GM18498 (cell line): ENCODE measurements at regions not wholly inside any gene's neighbourhood (a gene's known extent, or its start where the extent isn't known, plus 50 kb on each side); places are given as distances from the start of the nearest gene placed in this dataset.
"Not testable (repeated sequence)": the region's sequence is repeated elsewhere in the genome, so short reads cannot be mapped to it uniquely, and the experiment has no call there.

Source experiments
- ATAC-seq: cut with Tn5 transposase; IDR thresholded peaks from one replicate; pipeline ENCODE4 v1.9.1; 2021; ENCODE audit warnings: mild to moderate bottlenecking, moderate library complexity; ENCODE audit not compliant: unreplicated experiment

DNA sequence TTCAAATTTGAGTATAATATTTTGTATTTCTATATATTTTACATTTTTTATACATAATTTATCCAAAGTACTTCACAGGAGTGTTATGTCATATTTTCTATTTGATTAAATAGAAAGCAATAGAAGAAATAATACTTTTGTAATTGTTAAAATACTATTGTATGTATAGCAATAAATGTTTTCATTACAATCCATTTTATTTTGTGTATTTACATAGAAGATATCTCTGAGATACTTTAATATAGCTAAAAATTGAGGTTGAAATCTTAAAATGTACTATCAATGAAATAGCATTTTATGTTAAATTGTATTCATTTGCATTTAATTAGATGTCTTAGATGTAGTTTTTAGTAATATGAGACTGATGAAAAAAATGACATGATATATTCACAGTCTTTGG, 1109.6 kb upstream of the MIR17HG start:
- no peak for ATAC-seq

DNA sequence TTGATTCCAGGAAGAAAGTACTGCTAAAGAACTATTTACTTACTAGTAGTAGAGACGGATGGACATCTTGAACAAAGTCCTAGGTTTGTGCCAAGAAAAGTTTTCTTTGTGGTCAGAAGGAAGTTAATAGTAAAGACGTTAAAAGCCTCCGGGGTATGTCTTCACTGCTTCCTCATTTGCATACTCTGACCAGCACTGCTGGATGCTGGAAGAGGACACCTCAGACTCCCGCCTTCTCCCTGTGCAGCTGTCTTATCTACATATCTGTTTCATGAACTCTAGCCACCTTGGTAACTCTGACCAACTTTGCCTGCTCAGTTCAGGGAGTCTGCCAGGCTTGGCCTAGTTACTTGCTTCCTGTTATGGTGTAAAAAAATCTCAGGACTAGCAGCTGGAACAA, 1109.1 kb upstream of the MIR17HG start:
- no peak for ATAC-seq

DNA sequence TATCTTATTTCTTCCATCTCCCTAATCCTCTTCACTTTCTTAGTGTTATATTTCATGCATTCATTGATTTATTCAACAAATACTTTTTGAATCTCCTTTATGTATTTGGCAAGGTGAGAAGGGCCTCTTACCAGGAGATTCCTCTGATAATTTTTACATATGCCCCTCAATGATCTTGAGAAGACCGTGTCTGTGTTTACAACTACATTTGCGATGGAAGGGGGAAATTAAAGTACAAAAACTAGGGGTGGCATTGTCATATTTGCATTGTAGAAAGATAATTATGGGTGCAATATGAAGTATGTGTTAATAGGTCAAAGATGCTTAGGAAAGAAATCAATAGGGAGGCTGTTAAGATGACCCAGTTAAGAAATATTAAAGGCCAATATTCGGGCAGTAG, 1108.4 kb upstream of the MIR17HG start:
- ATAC-seq, result no peak

DNA sequence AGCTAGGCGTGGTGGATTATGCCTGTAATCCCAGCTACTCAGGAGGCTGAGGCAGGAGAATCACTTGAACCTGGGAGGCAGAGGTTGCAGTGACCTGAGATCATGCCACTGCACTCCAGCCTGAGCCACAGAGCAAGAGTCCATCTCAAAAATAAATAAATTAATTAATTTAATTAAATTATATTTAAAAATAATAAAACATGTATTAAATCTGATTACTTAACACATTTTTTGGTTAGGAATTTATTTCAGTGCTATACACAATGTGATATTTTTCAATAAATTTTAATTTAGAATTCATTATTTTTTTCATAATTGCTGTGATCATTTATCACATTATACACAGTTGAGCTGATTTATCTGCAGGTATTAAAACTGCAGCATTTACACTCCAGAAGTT, 1101.5 kb upstream of the MIR17HG start:
- ATAC-seq, result no peak

DNA sequence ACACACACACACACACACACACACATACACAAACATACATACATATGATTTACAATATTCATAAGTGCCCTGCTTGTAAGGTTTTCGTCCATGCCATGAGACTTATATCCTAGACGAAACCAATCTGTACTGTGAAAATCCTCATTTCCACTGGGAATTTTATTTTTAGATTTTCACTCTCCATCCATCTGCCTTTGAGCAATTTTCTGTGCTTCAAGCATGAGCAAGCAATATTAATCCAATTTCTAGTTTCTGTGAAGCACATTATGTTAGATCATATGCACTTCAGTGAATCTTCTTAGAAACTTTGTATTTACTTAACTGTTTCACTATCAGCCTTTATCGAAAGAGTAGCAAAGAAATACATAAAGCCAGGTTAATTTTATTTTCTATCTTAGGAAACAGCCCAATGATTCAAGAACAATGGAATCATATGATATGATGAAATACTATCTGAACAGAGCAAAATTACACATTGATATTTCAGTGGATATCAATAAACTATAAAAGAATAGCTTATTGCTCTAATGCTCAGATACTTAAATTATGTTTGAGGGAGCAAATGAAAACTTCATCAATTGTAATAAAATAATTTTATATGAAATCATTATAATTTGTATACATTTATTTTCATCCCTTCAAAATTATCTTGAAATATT, 1100.7 kb upstream of the MIR17HG start:
- ATAC-seq, result no peak

DNA sequence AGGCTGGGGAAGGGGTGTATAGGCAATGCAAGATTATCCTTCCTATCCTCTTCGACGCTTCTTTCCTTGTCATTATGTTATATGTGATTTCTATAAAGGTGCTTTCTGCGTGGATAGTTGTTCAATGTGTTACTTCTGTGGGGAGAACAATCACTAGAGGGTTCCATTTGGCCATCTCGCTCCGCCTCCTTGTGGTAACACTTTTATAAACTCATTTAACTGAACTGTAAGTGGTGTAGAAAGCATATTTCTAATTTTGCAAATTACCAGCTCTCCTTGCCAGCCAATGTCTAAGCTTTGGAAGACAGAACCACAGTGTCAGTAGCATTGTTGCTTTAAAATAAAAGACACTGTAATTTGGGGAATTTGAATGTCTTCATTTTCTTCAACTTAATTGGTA, 1093.7 kb upstream of the MIR17HG start:
- no peak for ATAC-seq

DNA sequence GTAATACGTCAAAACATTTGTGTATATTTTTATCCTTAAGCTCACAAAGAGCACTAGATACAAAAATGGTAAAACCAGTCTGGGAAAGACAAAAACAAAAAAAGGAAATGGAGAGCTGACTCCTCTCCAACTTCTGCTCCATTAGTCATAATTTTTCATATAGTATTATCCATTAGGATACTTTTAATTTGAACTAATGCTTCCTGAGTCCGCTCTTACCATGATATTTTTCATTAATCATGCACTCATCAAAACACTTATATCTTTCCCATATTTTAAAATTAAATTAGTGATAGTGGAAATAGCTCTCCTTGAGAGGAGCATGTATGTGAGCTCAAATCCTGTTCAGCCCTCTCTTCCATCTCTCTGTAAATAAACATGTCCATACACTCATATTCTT, 1093.0 kb upstream of the MIR17HG start:
- ATAC-seq, result no peak

DNA sequence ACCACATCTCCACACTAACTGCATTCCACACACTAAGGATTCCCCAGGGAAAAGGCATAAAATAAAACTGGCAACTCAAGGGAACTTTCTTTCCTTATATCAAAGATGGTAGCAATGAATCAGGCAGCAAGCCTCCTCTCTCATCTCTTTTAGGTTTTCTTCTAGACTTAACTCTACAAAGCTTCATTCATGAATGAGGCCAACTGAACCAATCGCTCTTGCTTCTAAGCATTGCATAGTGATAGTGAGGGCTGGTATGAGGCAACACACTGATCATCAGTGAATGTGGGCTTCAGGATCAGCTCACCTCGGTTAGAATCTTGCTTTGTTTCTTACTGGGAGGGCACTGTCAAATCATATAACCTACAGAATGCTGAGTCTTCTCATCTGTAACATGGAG, 1090.7 kb upstream of the MIR17HG start:
- no peak for ATAC-seq

DNA sequence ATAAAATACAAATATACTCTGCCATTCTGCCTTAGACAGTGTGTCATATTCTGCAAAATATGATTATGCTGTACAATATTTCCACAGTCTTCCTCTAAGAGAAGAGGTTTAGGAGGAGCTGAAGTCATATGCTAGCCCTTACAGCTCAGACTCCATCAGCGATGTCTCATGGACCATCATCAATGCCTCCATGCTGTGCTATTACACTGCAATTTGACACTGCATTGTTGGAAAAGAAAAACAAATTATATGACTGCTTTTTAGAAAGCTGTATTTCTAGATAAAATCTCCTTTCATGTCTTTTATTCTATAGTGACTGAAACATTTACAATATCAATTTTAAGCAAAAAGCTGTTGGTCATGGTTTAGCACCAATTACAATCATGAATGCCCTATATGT, 1089.4 kb upstream of the MIR17HG start:
- no peak for ATAC-seq

DNA sequence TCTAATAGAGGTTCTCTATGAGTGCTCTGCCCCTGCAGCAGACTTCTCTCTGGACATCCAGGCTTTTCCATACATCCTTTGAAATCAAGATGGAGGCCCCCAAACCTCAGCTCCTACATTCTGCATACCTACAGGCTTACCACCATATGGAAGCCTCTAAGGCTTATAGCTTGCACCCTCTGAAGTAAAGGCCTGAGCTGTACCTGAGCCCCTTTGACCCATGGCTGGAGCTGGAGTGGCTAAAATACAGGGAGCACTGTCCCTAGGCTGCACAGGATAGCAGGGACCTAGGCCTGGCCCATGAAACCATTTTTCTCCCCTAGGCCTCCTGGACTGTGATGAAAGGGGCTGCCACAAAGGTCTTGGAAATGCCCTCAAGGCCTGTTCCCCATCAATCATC, 1086.1 kb upstream of the MIR17HG start:
- no peak for ATAC-seq

DNA sequence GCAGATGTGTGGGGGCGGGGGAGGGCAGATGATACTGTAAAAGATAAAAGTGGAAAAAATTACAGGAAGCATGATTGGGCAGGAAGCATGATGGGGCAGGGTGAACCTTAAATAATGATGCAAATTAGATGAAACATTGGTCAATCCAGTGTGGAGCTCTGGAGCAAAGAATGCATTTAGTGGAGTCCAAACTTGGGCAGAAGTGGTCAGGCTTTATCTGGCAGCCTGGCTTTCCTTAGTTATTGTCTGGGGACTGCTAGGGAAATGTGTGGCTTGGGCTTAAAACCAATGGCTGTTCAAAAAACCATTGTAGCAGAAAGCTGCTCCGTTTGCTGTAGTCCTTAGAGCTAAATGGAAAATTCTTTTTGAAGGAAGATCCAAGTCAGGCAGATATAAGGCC, 1077.3 kb upstream of the MIR17HG start:
- ATAC-seq, result no peak

DNA sequence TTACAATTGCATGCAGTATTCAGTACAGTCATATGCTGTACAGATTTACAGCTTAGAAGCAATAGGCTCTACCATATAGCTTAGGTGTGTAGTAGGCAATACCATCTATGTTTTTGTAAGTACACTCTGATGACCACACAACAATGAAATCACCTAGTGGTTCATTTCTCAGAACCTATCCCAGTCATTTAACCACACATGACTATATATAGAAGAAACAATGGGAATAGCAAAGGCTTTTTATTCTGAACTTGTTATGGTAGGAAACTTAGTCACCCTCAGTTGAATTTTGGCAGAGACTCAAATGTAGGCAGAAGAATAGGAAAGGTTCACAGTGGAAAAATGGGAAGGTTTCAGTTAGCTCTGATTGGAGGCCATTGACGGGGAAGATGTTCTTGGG, 1075.1 kb upstream of the MIR17HG start:
- no peak for ATAC-seq

DNA sequence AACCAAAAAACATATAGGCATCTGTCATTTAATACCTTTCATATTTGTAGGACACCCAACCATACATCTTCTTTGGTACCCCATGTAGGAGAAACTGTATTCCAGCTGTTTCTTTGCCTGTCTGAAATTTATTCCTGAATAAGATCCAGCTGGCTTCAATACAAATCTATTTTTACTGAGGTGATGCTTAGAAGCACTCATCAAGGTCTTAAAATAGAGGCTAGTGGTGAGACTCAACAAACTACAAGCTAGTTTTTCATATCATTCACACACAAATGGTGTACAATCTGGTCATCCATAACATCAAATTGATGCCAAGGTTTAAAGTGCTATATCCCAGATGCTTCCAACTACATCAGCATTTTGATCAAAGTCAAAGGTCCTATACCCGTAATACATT, 1071.3 kb upstream of the MIR17HG start:
- no peak for ATAC-seq

DNA sequence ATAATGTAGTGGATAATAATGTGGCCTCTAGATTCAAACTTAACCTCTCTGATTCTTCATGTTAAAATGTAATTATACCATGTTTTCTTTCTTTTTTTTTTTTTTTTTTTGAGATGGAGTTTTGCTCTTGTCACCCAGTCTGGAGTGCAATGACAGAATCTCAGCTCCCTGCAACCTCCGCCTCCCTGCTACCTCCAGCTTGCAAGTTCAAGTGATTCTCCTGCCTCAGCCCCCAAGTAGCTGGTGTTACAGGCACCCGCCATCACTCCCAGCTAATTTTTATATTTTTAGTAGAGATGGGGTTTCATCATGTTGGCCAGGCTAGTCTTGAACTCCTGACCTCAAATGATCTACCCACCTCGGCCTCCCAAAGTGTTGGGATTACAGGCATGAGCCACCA, 1069.3 kb upstream of the MIR17HG start:
- ATAC-seq, result not testable (repeated sequence)

DNA sequence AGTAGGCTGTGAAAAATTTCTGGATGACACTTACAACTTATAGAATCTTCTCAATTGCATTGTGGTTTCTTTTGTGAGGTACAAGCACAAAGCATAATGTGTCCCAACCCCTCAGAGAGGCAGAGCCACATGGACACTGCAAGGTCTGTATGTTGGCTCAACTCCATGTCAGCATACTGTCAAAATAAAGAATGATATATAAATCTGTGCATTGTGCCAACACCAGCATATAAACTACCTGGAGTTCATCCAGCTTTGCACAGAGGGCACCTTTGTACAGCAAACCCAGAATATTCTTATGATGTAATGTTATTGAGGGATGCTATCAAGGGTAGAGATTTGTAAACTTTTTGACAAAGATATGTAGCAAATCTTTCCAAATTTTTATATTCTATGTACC, 1065.8 kb upstream of the MIR17HG start:
- ATAC-seq, result no peak

DNA sequence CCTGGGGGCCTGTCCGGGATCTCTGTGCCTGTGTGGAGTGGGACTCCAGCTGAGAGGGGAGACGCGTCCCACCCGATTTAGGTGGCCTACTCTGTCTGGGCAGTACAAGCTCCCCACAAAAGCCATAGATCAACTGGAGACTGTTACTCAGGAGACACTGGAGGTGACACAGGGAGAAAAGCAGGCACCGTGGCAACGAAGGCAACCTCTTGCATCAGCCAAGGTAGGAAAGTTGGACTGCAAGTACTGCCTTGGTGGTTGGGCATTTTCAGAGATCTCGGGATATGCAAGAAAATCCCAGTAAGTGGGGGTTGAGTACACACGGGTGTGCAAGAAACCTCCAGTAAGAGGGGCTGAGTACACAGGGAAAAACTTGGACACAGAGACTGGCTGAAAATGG, 1060.0 kb upstream of the MIR17HG start:
- ATAC-seq, result no peak

DNA sequence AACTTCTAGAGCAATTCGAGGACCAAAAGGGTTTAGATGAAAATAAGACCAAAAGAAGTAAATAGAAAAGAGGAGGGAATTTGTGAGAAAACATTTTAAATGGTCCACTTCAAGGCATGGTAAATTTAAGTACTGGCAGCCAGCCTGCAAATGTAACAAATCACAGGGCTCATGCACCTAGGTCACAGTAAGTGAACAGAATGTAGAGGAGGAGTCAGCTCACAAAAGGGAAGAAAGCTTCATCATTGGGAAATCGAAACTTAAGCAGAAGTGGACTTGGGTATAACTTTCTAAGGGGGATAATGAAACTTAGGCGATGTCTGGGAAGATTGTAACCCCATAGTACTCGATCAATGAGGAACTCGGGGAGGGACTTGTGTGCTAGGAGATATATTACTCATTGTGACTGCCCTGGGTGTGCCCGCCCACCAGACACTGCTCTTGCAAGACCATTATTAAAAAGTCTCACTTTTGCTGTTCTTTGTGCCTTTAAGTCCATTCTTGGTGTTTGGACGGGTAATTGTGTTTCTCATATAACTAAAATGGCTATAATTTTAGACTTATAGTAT, 1053.6 kb upstream of the MIR17HG start:
- no peak for ATAC-seq

DNA sequence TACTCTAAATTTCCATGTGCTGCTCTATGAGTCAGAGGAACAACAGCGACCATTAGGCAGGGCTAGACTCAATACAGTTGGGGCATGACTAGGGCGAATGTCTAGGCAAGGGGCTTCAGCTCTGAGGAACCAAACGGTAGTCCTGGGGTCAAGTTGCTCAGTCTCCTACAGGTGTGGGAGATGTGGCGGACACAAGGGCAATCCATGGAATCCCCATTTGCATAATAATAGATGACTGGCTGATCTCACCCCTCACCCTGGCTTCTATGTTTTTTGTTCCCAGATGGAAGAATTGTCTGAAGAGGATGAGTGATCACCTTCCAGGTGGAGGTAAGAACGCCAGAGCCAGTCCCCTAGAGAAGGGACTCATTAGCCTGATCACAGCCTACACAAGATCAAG, 1048.2 kb upstream of the MIR17HG start:
- ATAC-seq, result no peak

DNA sequence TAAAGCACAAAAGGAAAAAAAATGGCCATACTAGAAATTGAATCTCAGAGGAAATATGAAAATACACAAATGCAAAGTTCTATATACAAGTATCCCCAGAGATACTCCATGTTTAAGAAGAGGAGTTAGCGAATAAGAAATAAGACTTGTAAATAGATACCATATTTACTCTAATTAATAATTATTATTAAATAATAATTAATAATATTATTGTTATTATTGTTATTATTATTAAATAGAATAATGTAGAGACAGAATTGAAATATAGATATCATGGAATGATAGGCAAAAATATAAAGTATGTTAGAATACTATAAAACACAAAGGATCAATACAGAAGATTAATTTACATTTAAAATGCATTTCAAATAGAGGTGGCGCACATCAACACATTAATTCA, 1047.5 kb upstream of the MIR17HG start:
- ATAC-seq, result no peak

DNA sequence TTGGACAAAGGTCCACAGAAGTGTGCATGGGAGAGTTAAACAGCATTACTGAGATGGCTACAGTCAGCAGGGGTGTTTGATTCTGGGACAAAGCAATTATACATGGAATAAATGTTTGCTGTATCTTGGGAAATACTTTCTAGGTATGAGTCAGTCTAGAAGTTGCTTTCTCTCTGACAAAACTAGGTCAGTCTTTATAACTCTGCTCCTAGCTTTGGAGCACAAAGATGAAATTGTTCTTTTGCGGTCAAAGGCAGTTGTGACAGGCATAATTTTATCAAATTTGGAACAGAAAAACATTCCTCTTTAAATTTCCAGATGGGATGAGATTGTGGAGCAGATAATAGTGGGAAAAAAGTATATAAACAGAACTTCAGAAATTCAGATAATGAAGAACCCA, 1045.4 kb upstream of the MIR17HG start:
- ATAC-seq, result no peak

DNA sequence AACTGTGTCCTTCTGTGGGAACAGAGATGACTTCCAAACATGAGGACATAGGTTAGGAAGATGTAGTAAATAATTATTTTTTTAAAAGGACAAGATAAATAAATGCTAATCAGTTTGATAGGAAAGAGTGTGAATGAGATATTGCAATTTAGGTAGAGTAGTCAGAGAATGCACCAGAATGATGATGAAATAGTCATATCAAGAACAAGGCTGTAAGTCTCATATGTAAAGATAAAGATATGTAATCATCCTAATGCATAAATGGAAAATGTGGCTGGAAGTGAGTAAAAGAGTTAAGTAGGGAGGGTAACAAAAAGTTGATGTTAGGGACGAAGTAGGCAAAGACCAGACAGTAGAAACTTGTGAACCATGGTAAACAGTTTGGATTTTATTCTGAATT, 1041.7 kb upstream of the MIR17HG start:
- no peak for ATAC-seq

DNA sequence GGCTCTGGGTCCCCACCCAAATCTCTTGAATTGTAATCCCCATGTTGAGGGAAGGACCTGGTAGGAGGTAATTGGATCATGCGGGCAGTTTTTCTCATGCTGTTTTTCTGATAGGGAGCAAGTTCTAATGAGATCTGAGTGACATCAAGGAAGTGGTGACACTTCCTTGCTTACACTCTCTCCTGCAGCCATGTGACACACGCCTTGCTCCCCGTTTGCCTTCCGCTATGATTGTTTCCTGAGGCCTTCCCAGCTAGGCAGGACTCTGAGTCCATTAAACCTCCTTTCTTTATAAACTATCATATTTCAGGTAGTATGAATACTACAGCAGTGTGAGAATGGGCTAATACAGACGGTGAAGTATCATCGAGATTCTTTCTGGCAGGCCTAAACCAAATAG, 1040.4 kb upstream of the MIR17HG start:
- ATAC-seq, result no peak

DNA sequence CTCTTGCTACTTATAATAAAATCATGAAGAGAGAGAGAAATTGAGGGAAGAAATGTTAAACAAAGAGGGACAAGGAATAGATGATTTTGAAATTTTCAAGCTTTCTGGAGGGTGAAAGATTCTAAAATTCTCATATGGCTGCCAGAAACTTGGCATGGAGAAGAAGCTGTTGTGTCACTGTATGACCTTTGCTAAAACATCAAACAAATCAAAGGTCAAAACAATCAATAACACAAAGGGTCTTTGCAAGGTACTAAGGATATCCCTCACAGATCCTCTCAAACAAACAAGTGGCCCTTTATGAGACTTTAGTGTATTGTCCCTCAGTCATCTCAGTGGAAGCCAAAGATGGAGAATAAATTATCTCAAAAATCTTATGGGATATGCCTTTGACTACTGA, 1039.2 kb upstream of the MIR17HG start:
- no peak for ATAC-seq
